Heart left ventricle (tissue), 16 donors: ENCODE measurements at regions not wholly inside any gene's neighbourhood (a gene's known extent, or its start where the extent isn't known, plus 50 kb on each side); places are given as distances from the start of the nearest gene placed in this dataset.

ENCODE experiments used
- ATAC-seq, 4 donors: fragments of 200-7000 bp; cut with Tn5 transposase; one replicate each; pipeline ENCODE4 v1.9.1; 2020 to 2022; ENCODE audit warnings: moderate library complexity in 4 of 4, mild to moderate bottlenecking in 3 of 4, moderate number of reproducible peaks in 1 of 4
- DNase-seq, 5 donors: peaks; one replicate each; pipeline ENCODE4 v3.0.0-alpha.2; 2020
- H3K27ac ChIP-seq, 12 donors: fragments of 200-600 bp; sonication (generic) in 4 of 12; one replicate each; pipeline versions ENCODE4 v1.5.0 to v1.8.0; 2016 to 2022; ENCODE audit warnings: mild to moderate bottlenecking in 2 of 12
- H3K27me3 ChIP-seq, 9 donors: fragments of 200-600 bp; sonication (generic) in 2 of 9; one replicate each; pipeline versions ENCODE4 v1.5.1 to v1.8.0; 2016 to 2022; ENCODE audit warnings: mild to moderate bottlenecking in 3 of 9
- H3K36me3 ChIP-seq, 9 donors: fragments of 200-600 bp; sonication (generic) in 2 of 9; one replicate each; pipeline versions ENCODE4 v1.5.0 to v1.8.0; 2018 to 2022; ENCODE audit warnings: mild to moderate bottlenecking in 2 of 9
- H3K4me1 ChIP-seq, 12 donors: fragments of 200-600 bp; sonication (generic) in 4 of 12; one replicate each; pipeline versions ENCODE4 v1.5.0 to v1.8.0; 2016 to 2022; ENCODE audit warnings: mild to moderate bottlenecking in 3 of 12
- H3K4me3 ChIP-seq, 12 donors: fragments of 200-600 bp; sonication (generic) in 4 of 12; one replicate each; pipeline versions ENCODE4 v1.5.0 to v1.8.0; 2017 to 2022; ENCODE audit warnings: mild to moderate bottlenecking in 9 of 12, moderate library complexity in 4 of 12
- H3K9me3 ChIP-seq, 12 donors: fragments of 200-600 bp; sonication (generic) in 4 of 12; one replicate each; pipeline versions ENCODE4 v1.5.0 to v1.8.0; 2016 to 2022; ENCODE audit warnings: mild to moderate bottlenecking in 1 of 12
- CTCF ChIP-seq, 12 donors: fragments of 200-600 bp; sonication (generic) in 4 of 12; IDR thresholded peaks; one replicate each; pipeline versions ENCODE4 v1.5.0 to v1.8.0; 2018 to 2022; ENCODE audit warnings: antibody characterized with exemption in 12 of 12, mild to moderate bottlenecking in 5 of 12
- POLR2A ChIP-seq, 2 donors: fragments of 450-650 bp; IDR thresholded peaks; one replicate each; pipeline ENCODE4 v1.6.1; 2017; ENCODE audit warnings: antibody characterized with exemption in 2 of 2, mild to moderate bottlenecking in 2 of 2, moderate library complexity in 2 of 2
- WGBS, 4 donors: extraction: QIAGEN DNeasy Blood & Tissue Kit in 2 of 4; methylation state at CpG; one replicate each; pipeline versions ENCODE4 v1.1.5 to v1.1.7; 2013 to 2018; 5-methylcytosine and 5-hydroxymethylcytosine counted together
- intact Hi-C, 10 donors: fragments of 100-400 bp; cut with DNase I; formaldehyde crosslinking; loops; one replicate each; pipeline versions ENCODE4 v1.11.1 to v1.14.2; 2022
- donor health status: ischemic (EF 13 %, LVEDD 7.1; RV severe dilation, severe dysfunction).
- donor health status: healthy with polysubstance abuse.
- donor health status: DM: no; HTN: yes; CAD: no.
- donor health status: DM: no; HTN: no; CAD: no.
- donor health status: ischemic (EF 25% LVEDD 6.9; RV normal size, moderate dysfunction).
- donor health status: ischemic (EF 25% LVEDD 5.7; RV mildly dilated, moderate dysfunction).
- donor health status: healthy.
- donor health status: DM: yes; HTN: yes; CAD: no.
- donor health status: ischemic (EF 35%, LVEDD 5.7; RV mildly dilated, moderate dysfunction).
- donor health status: nonischemic (EF 11% LVEDD 7.7; RV severe dilation, severe dysfunction).
- donor health status: DM: yes; HTN: yes; CAD: no.
- donor health status: PGD.
- donor health status: ischemic (EF 29% LVEDD 5.4; RV normal size, mild dysfunction).
- donor health status: nonischemic (EF 23%, LVEDD 6.1; RV moderate dilation, normal function).

GRCh38 chr3:117799387-117799735 lies 1089.8 kb downstream of the TUSC7 start:
- 72 to 76% (median 72%) methylated on average over 2 of the region's 2 CpGs for WGBS, 4 donors
- intact Hi-C loops, result no loop called here
- Histone ChIP-seq H3K27me3 (no peaks in the 10 kb centered on the region), H3K27ac (no peak overlapping the region), H3K36me3 (no peaks in the 10 kb centered on the region), H3K4me1 (no peaks in the 10 kb centered on the region), H3K9me3 (peaks cover 0 to 3% (median 0%) of the 10 kb centered on the region in 12 donors), H3K4me3 (no peak overlapping the region)
- DNase-seq, result no peak
- ATAC-seq, result no peak
- TF ChIP-seq CTCF (IDR thresholded peaks at IDR 0.05), result no peak
- no peak for TF ChIP-seq POLR2A (IDR thresholded peaks at IDR 0.05)

GRCh38 chr3:117801912-117802239 lies 1092.3 kb downstream of the TUSC7 start:
- Histone ChIP-seq H3K4me3 (no peak overlapping the region), H3K9me3 (peaks cover 0 to 3% (median 0%) of the 10 kb centered on the region in 12 donors), H3K4me1 (no peaks in the 10 kb centered on the region), H3K36me3 (no peaks in the 10 kb centered on the region), H3K27me3 (no peaks in the 10 kb centered on the region), H3K27ac (no peak overlapping the region)
- intact Hi-C loops, result no loop called here
- no peak for TF ChIP-seq CTCF (IDR thresholded peaks at IDR 0.05)
- 17 to 25% (median 20%) methylated on average over 2 of the region's 2 CpGs for WGBS, 4 donors
- DNase-seq, result no peak
- no peak for ATAC-seq

- peaks cover 0 to 3% (median 0%) of the 10 kb centered on the region in 12 donors for H3K9me3 ChIP-seq
- ATAC-seq, result no peak
- no peak overlapping the region for H3K4me3 ChIP-seq
- TF ChIP-seq CTCF (IDR thresholded peaks at IDR 0.05) (no peak), POLR2A (IDR thresholded peaks at IDR 0.05) (no peak)
- DNase-seq, result no peak
- H3K27ac ChIP-seq, result no peak overlapping the region
- WGBS, 4 donors, result 71 to 91% (median 78%) methylated on average over 1 of the region's 1 CpG
- no peaks in the 10 kb centered on the region for H3K36me3 ChIP-seq
- no peaks in the 10 kb centered on the region for H3K4me1 ChIP-seq
- intact Hi-C loops, result no loop called here
- H3K27me3 ChIP-seq, result no peaks in the 10 kb centered on the region
Measured at GRCh38 chr3:117809186-117810081, 1099.9 kb downstream of the TUSC7 start.

GRCh38 chr3:117811786-117812185 lies 1102.2 kb downstream of the TUSC7 start:
- Histone ChIP-seq H3K9me3 (peaks cover 0 to 3% (median 0%) of the 10 kb centered on the region in 12 donors), H3K4me3 (no peak overlapping the region), H3K4me1 (no peaks in the 10 kb centered on the region), H3K27ac (no peak overlapping the region), H3K27me3 (no peaks in the 10 kb centered on the region), H3K36me3 (no peaks in the 10 kb centered on the region)
- DNase-seq (no peak), ATAC-seq (no peak)
- 67 to 73% (median 70%) methylated on average over 2 of the region's 2 CpGs for WGBS, 4 donors
- intact Hi-C loops, result no loop called here
- TF ChIP-seq POLR2A (IDR thresholded peaks at IDR 0.05), result no peak
- TF ChIP-seq CTCF (IDR thresholded peaks at IDR 0.05), result no peak
